Keratinocyte (primary cell): ENCODE measurements at regions not wholly inside any gene's neighbourhood (a gene's known extent, or its start where the extent isn't known, plus 50 kb on each side); places are given as distances from the start of the nearest gene placed in this dataset.

Source experiments
- DNase-seq: peaks from one replicate; pipeline ENCODE4 v3.0.0-alpha.2; 2011; ENCODE audit warnings: low read depth, missing footprints, low spot score
- FAIRE-seq: peaks from 2 replicates; lab custom pipeline; 2011; peaks lifted over from hg19 to GRCh38; lab: Jason Lieb, UNC
- H2AFZ ChIP-seq: 2 replicates; pipeline ENCODE4 v1.6.0; 2012; ENCODE audit warnings: low read length, control low read depth, inconsistent platforms; ENCODE audit not compliant: control insufficient read depth
- H3K27ac ChIP-seq: 2 replicates; pipeline ENCODE4 v1.5.1; 2011; ENCODE audit warnings: low read length; ENCODE audit not compliant: control insufficient read depth, insufficient read depth
- H3K27me3 ChIP-seq: 3 replicates; pipeline ENCODE4 v1.6.0; 2011; ENCODE audit warnings: low read length; ENCODE audit not compliant: control insufficient read depth, insufficient read depth; ENCODE audit errors: extremely low read depth
- H3K36me3 ChIP-seq, 2 experiments: 2 replicates in 1 of 2; 3 replicates in 1 of 2; pipeline ENCODE4 v1.5.1; 2011; ENCODE audit warnings: low read length in 2 of 2, mild to moderate bottlenecking in 1 of 2; ENCODE audit not compliant: control insufficient read depth in 2 of 2, insufficient read depth in 2 of 2; ENCODE audit errors: extremely low read depth in 1 of 2
- H3K4me1 ChIP-seq: 3 replicates; pipeline ENCODE4 v1.5.1; 2011; ENCODE audit warnings: low read length; ENCODE audit not compliant: control insufficient read depth, insufficient read depth; ENCODE audit errors: extremely low read depth
- H3K4me2 ChIP-seq: 3 replicates; pipeline ENCODE4 v1.6.0; 2011; ENCODE audit warnings: low read depth, low read length; ENCODE audit not compliant: control insufficient read depth, insufficient read depth; ENCODE audit errors: extremely low read depth
- H3K4me3 ChIP-seq, 3 experiments: fragments of 200-600 bp in 1 of 3; sonication (generic) in 1 of 3; 2 replicates in 2 of 3; 3 replicates in 1 of 3; pipeline ENCODE4 v1.5.1; 2011 to 2016; ENCODE audit warnings: low read length in 3 of 3, mild to moderate bottlenecking in 3 of 3, control low read depth in 2 of 3, inconsistent platforms in 1 of 3, low read depth in 1 of 3, mixed read lengths in 1 of 3, mixed run types in 1 of 3, moderate library complexity in 1 of 3; ENCODE audit not compliant: control insufficient read depth in 2 of 3, insufficient read depth in 2 of 3; ENCODE audit errors: extremely low read depth in 1 of 3
- H3K79me2 ChIP-seq: 2 replicates; pipeline ENCODE4 v1.6.0; 2012; ENCODE audit warnings: low read length; ENCODE audit not compliant: control insufficient read depth, insufficient read depth
- H3K9ac ChIP-seq: 3 replicates; pipeline ENCODE4 v1.6.0; 2011; ENCODE audit warnings: low read length; ENCODE audit not compliant: control insufficient read depth, insufficient read depth; ENCODE audit errors: extremely low read depth
- H3K9me1 ChIP-seq: 3 replicates; pipeline ENCODE4 v1.6.0; 2011; ENCODE audit warnings: low read length; ENCODE audit not compliant: control insufficient read depth, insufficient read depth; ENCODE audit errors: extremely low read depth
- H3K9me3 ChIP-seq: 2 replicates; pipeline ENCODE4 v1.5.1; 2012; ENCODE audit warnings: low read depth, low read length; ENCODE audit not compliant: control insufficient read depth
- H4K20me1 ChIP-seq: 3 replicates; pipeline ENCODE4 v1.6.0; 2011; ENCODE audit warnings: low read length; ENCODE audit not compliant: control insufficient read depth, insufficient read depth; ENCODE audit errors: extremely low read depth
- CTCF ChIP-seq, 3 experiments: IDR thresholded peaks in 1 of 3; conservative IDR thresholded peaks in 1 of 3; optimal IDR thresholded peaks in 1 of 3; 2 replicates in 2 of 3; 3 replicates in 1 of 3; pipeline versions ENCODE3 to v1.5.1; 2011; ENCODE audit warnings: low read length in 3 of 3, mild to moderate bottlenecking in 3 of 3, moderate library complexity in 2 of 3, control low read depth in 1 of 3, inconsistent platforms in 1 of 3; ENCODE audit not compliant: insufficient read depth in 2 of 3; ENCODE audit errors: extremely low read depth in 1 of 3
- EZH2 ChIP-seq: IDR thresholded peaks from one replicate; pipeline ENCODE4 v1.6.1; 2012; ENCODE audit warnings: inconsistent platforms, mild to moderate bottlenecking, low read length, moderate library complexity
- dilution Hi-C: fragments of 300-500 bp; cut with MboI; formaldehyde crosslinking; loops from one replicate; pipeline ENCODE4 v1.7.0; 2020; ENCODE audit warnings: low sequenced_read_pairs; ENCODE audit not compliant: extremely low pct_ligation_motif_present

DNA sequence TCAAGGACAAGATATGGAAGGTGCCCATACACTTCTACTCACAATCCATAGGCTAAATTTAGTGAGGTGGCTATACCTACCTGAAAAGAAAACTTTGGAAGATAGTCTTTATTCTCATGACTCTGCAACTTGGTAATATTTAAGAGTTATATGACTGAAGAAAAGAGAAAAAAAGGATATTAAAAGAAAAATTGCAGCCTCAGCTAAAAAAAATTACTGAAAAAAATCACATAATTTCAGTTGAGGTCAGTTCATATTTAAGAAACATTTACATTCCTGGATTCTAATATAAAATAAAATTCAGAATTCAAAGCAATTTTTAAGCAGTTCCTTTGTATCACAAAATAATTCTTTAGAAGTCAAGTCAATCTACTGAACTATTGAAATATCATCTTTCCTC lies 166.5 kb downstream of the GABRG1 start:
- Histone ChIP-seq H3K27ac (no peak overlapping the region), H3K4me3 (no peak overlapping the region), H3K4me1 (no peaks in the 10 kb centered on the region), H3K36me3 (no peaks in the 10 kb centered on the region), H2AFZ (no peak overlapping the region), H3K9me3 (no peaks in the 10 kb centered on the region), H3K4me2 (no peak overlapping the region), H3K9ac (no peak overlapping the region), H4K20me1 (no peaks in the 10 kb centered on the region), H3K27me3 (no peaks in the 10 kb centered on the region), H3K9me1 (no peaks in the 10 kb centered on the region), H3K79me2 (no peaks in the 10 kb centered on the region)
- FAIRE-seq: no peak
- no peak for TF ChIP-seq CTCF (optimal IDR thresholded peaks at IDR 0.05 in 1 of 3, IDR thresholded peaks at IDR 0.05 in 1 of 3, conservative IDR thresholded peaks at IDR 0.05 in 1 of 3; ENCODE audit: extremely low read depth in 1 of 3, insufficient read depth in 2 of 3, low read length in 3 of 3)
- no peak for TF ChIP-seq EZH2
- no peak for DNase-seq
- dilution Hi-C loops: no loop called here

DNA sequence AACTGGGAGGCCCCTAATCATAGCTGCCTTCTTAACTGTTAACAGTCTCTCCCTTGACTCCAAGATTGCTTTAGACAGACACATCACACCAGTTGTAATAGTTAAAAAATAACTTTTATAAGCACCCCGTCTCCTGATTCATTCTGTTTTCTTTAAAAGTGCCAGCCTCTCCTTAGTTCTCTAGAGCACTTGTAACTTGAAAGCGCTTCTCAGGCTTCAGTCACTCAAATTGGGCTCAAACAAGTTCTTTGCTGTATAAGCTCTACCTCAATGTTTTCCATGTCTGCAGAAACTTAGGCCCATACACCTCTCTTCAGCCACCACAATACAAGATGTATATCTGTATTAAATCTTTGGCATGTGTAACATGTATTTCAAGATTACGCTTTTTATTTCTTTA lies 169.6 kb downstream of the GABRG1 start:
- dilution Hi-C loops: no loop called here
- H3K9me1 ChIP-seq: no peaks in the 10 kb centered on the region
- no peak overlapping the region for H3K27ac ChIP-seq
- no peak for FAIRE-seq
- H2AFZ ChIP-seq: no peak overlapping the region
- no peak overlapping the region for H3K4me3 ChIP-seq
- H3K27me3 ChIP-seq: no peaks in the 10 kb centered on the region
- H3K9ac ChIP-seq: no peak overlapping the region
- no peaks in the 10 kb centered on the region for H3K4me1 ChIP-seq
- H4K20me1 ChIP-seq: no peaks in the 10 kb centered on the region
- no peaks in the 10 kb centered on the region for H3K9me3 ChIP-seq
- H3K36me3 ChIP-seq: no peaks in the 10 kb centered on the region
- DNase-seq: no peak
- no peaks in the 10 kb centered on the region for H3K79me2 ChIP-seq
- H3K4me2 ChIP-seq: no peak overlapping the region
- TF ChIP-seq CTCF (optimal IDR thresholded peaks at IDR 0.05 in 1 of 3, IDR thresholded peaks at IDR 0.05 in 1 of 3, conservative IDR thresholded peaks at IDR 0.05 in 1 of 3; ENCODE audit: extremely low read depth in 1 of 3, insufficient read depth in 2 of 3, low read length in 3 of 3) (no peak), EZH2 (no peak)
